Peyer's patch (tissue), 4 donors: ENCODE measurements at regions not wholly inside any gene's neighbourhood (a gene's known extent, or its start where the extent isn't known, plus 50 kb on each side); places are given as distances from the start of the nearest gene placed in this dataset.

Experiments used
- DNase-seq, 3 donors: peaks; one replicate each; pipeline ENCODE4 v3.0.0-alpha.2; 2017 to 2019
- H3K27ac ChIP-seq, 4 donors: fragments of 200-600 bp; sonication (generic); one replicate each; pipeline ENCODE4 v1.5.1; 2016 to 2019
- H3K27me3 ChIP-seq, 2 donors: fragments of 200-600 bp; sonication (generic); one replicate each; pipeline ENCODE4 v1.5.1; 2019
- H3K36me3 ChIP-seq, 3 donors: fragments of 200-600 bp; sonication (generic); one replicate each; pipeline ENCODE4 v1.5.1; 2016 to 2019
- H3K4me1 ChIP-seq, 4 donors: fragments of 200-600 bp; sonication (generic); one replicate each; pipeline ENCODE4 v1.5.1; 2016 to 2019
- H3K4me3 ChIP-seq, 4 donors: fragments of 200-600 bp; sonication (generic); 1 replicate in 3 of 4; 2 replicates in 1 of 4; pipeline ENCODE4 v1.5.1; 2016 to 2019; ENCODE audit warnings: mild to moderate bottlenecking in 1 of 4
- H3K9me3 ChIP-seq, 4 donors: fragments of 200-600 bp; sonication (generic); one replicate each; pipeline ENCODE4 v1.5.1; 2016 to 2019; ENCODE audit warnings: mild to moderate bottlenecking in 1 of 4
- CTCF ChIP-seq, 6 experiments: fragments of 450-650 bp in 4 of 6; fragments of 200-600 bp in 2 of 6; sonication (generic) in 1 of 6; IDR thresholded peaks; one replicate each; pipeline ENCODE4 v1.5.1; 2017 to 2019; ENCODE audit warnings: antibody characterized with exemption in 6 of 6, mild to moderate bottlenecking in 3 of 6, moderate library complexity in 1 of 6
- POLR2A ChIP-seq, 2 donors: fragments of 450-650 bp; IDR thresholded peaks; one replicate each; pipeline ENCODE4 v1.5.1; 2017; ENCODE audit warnings: antibody characterized with exemption in 2 of 2, mild to moderate bottlenecking in 2 of 2, moderate library complexity in 2 of 2

- no peaks in the 10 kb centered on the region for H3K36me3 ChIP-seq
- H3K4me3 ChIP-seq: no peak overlapping the region
- H3K4me1 ChIP-seq: no peaks in the 10 kb centered on the region
- H3K27ac ChIP-seq: no peak overlapping the region
- no peaks in the 10 kb centered on the region for H3K9me3 ChIP-seq
- no peak for TF ChIP-seq POLR2A (IDR thresholded peaks at IDR 0.05)
- TF ChIP-seq CTCF (IDR thresholded peaks at IDR 0.05): no peak
- no peaks in the 10 kb centered on the region for H3K27me3 ChIP-seq
- no peak for DNase-seq
Measured at GRCh38 chr4:121266982-121267381, 102.9 kb upstream of the TNIP3 start.

GRCh38 chr4:121256887-121257466 lies 92.9 kb upstream of the TNIP3 start:
- H3K4me3 ChIP-seq: no peak overlapping the region
- H3K36me3 ChIP-seq: no peaks in the 10 kb centered on the region
- no peaks in the 10 kb centered on the region for H3K27me3 ChIP-seq
- TF ChIP-seq POLR2A (IDR thresholded peaks at IDR 0.05): no peak
- no peak for TF ChIP-seq CTCF (IDR thresholded peaks at IDR 0.05)
- H3K4me1 ChIP-seq: no peaks in the 10 kb centered on the region
- DNase-seq: no peak
- peak overlapping the region in 1 of 4 donors; percentile 22 for H3K27ac ChIP-seq
- no peaks in the 10 kb centered on the region for H3K9me3 ChIP-seq

- no peak for TF ChIP-seq POLR2A (IDR thresholded peaks at IDR 0.05)
- no peak for TF ChIP-seq CTCF (IDR thresholded peaks at IDR 0.05)
- no peak overlapping the region for H3K4me3 ChIP-seq
- peak overlapping the region in 2 of 4 donors; percentile 17 to 22 for H3K27ac ChIP-seq
- DNase-seq: no peak
- no peaks in the 10 kb centered on the region for H3K9me3 ChIP-seq
- H3K36me3 ChIP-seq: no peaks in the 10 kb centered on the region
- H3K27me3 ChIP-seq: no peaks in the 10 kb centered on the region
- no peaks in the 10 kb centered on the region for H3K4me1 ChIP-seq
Measured at GRCh38 chr4:121255986-121256750, 92.0 kb upstream of the TNIP3 start.

- no peak overlapping the region for H3K4me3 ChIP-seq
- DNase-seq: peak in 1 of 3 donors; percentile 62
- H3K27me3 ChIP-seq: no peaks in the 10 kb centered on the region
- H3K4me1 ChIP-seq: no peaks in the 10 kb centered on the region
- no peak for TF ChIP-seq CTCF (IDR thresholded peaks at IDR 0.05)
- peak in 1 of 2 donors; percentile 19 for TF ChIP-seq POLR2A (IDR thresholded peaks at IDR 0.05)
- peak overlapping the region; percentile 32 to 79 (median 57) for H3K27ac ChIP-seq
- H3K9me3 ChIP-seq: no peaks in the 10 kb centered on the region
- H3K36me3 ChIP-seq: no peaks in the 10 kb centered on the region
Measured at GRCh38 chr4:121253961-121254360, 89.8 kb upstream of the TNIP3 start.

- peak; percentile 54 to 88 (median 57) for DNase-seq
- H3K36me3 ChIP-seq: no peaks in the 10 kb centered on the region
- no peak overlapping the region for H3K27ac ChIP-seq
- no peaks in the 10 kb centered on the region for H3K9me3 ChIP-seq
- H3K4me1 ChIP-seq: no peaks in the 10 kb centered on the region
- no peak overlapping the region for H3K4me3 ChIP-seq
- no peaks in the 10 kb centered on the region for H3K27me3 ChIP-seq
- TF ChIP-seq CTCF (IDR thresholded peaks at IDR 0.05) (peak; percentile 62 to 79 (median 71)), POLR2A (IDR thresholded peaks at IDR 0.05) (no peak)
Measured at GRCh38 chr4:121252224-121252806, 88.2 kb upstream of the TNIP3 start.
